ENCODE measurements at regions not wholly inside any gene's neighbourhood (a gene's known extent, or its start where the extent isn't known, plus 50 kb on each side); places are given as distances from the start of the nearest gene placed in this dataset.

GRCh38 chr4:28600958-28601357, 1740.3 kb downstream of the STIM2 start:
- TF ChIP-seq CTCF (IDR thresholded peaks at IDR 0.05) (no peak), RCOR1 (IDR thresholded peaks at IDR 0.05; ENCODE audit: low read length) (no peak), JUND (IDR thresholded peaks at IDR 0.05) (no peak), SIN3A (IDR thresholded peaks at IDR 0.05; ENCODE audit: borderline replicate concordance, low read depth, low read length) (no peak), EZH2phosphoT487 (IDR thresholded peaks at IDR 0.05; ENCODE audit: borderline replicate concordance, low read depth) (no peak), EP300 (IDR thresholded peaks at IDR 0.05; ENCODE audit: borderline replicate concordance in 1 of 2, low read depth in 1 of 2, low read length in 1 of 2) (no peak), MAX (IDR thresholded peaks at IDR 0.05; ENCODE audit: low read depth) (no peak), POLR2AphosphoS5 (IDR thresholded peaks at IDR 0.05; ENCODE audit: low read depth, low read length) (no peak), RAD21 (IDR thresholded peaks at IDR 0.05; ENCODE audit: low read length) (no peak), YY1 (IDR thresholded peaks at IDR 0.05; ENCODE audit: low read depth) (no peak)

All from SK-N-SH (cell line).